Ecto neural progenitor cell (in vitro differentiated cells): ENCODE measurements at regions not wholly inside any gene's neighbourhood (a gene's known extent, or its start where the extent isn't known, plus 50 kb on each side); places are given as distances from the start of the nearest gene placed in this dataset.
"Not testable (repeated sequence)": the region's sequence is repeated elsewhere in the genome, so short reads cannot be mapped to it uniquely, and the experiment has no call there.

ENCODE experiments used
- DNase-seq: peaks from one replicate; pipeline ENCODE4 v3.0.0-alpha.2; 2018; ENCODE audit warnings: low spot score

- DNase-seq = no peak
These were observed 89.7 kb upstream of the SH3BP4 start for GRCh38 chr2:234861841-234862735.

- DNase-seq = not testable (repeated sequence)
These were observed 92.4 kb upstream of the SH3BP4 start for GRCh38 chr2:234859330-234859872.

GRCh38 chr2:234858790-234859329 is 93.0 kb upstream of the SH3BP4 start:
- DNase-seq = no peak

- no peak for DNase-seq
These were observed 93.7 kb upstream of the SH3BP4 start for GRCh38 chr2:234858145-234858544.

GRCh38 chr2:234853729-234854128 is 98.1 kb upstream of the SH3BP4 start:
- DNase-seq = no peak

- no peak for DNase-seq
These were observed 98.9 kb upstream of the SH3BP4 start for GRCh38 chr2:234852941-234853340.

GRCh38 chr2:234852035-234852434 is 99.8 kb upstream of the SH3BP4 start:
- no peak for DNase-seq

- DNase-seq = no peak
These were observed 100.4 kb upstream of the SH3BP4 start for GRCh38 chr2:234851451-234851850.

GRCh38 chr2:234850818-234851217 is 101.0 kb upstream of the SH3BP4 start:
- DNase-seq = no peak

- DNase-seq = no peak
These were observed 102.1 kb upstream of the SH3BP4 start for GRCh38 chr2:234849678-234850077.

GRCh38 chr2:234848578-234848977 is 103.2 kb upstream of the SH3BP4 start:
- no peak for DNase-seq

- no peak for DNase-seq
These were observed 104.2 kb upstream of the SH3BP4 start for GRCh38 chr2:234847639-234848038.

- no peak for DNase-seq
These were observed 104.5 kb upstream of the SH3BP4 start for GRCh38 chr2:234847364-234847635.

GRCh38 chr2:234846599-234847363 is 105.0 kb upstream of the SH3BP4 start:
- no peak for DNase-seq

GRCh38 chr2:234845602-234846590 is 105.9 kb upstream of the SH3BP4 start:
- DNase-seq = no peak

GRCh38 chr2:234843411-234843810 is 108.4 kb upstream of the SH3BP4 start:
- no peak for DNase-seq

GRCh38 chr2:234842753-234843152 is 109.1 kb upstream of the SH3BP4 start:
- DNase-seq = no peak

- no peak for DNase-seq
These were observed 110.3 kb upstream of the SH3BP4 start for GRCh38 chr2:234841321-234842015.

GRCh38 chr2:234840336-234840735 is 111.5 kb upstream of the SH3BP4 start:
- DNase-seq = no peak

GRCh38 chr2:234839285-234839684 is 112.5 kb upstream of the SH3BP4 start:
- no peak for DNase-seq

GRCh38 chr2:234836271-234836670 is 115.5 kb upstream of the SH3BP4 start:
- DNase-seq = no peak
